Mesendoderm (in vitro differentiated cells): ENCODE measurements at regions not wholly inside any gene's neighbourhood (a gene's known extent, or its start where the extent isn't known, plus 50 kb on each side); places are given as distances from the start of the nearest gene placed in this dataset.

Source experiments
- DNase-seq: peaks from one replicate; pipeline ENCODE4 v3.0.0; 2013
- H2AK5ac ChIP-seq: 2 replicates; pipeline ENCODE4 v1.6.1; 2013; ENCODE audit warnings: low read length, inconsistent platforms
- H2BK120ac ChIP-seq: 2 replicates; pipeline ENCODE4 v1.6.1; 2013; ENCODE audit warnings: low read depth, mild to moderate bottlenecking, low read length, moderate library complexity, mixed read lengths
- H2BK15ac ChIP-seq: replicated peaks from 2 replicates; pipeline ENCODE4 v1.6.1; 2013; ENCODE audit warnings: low read depth, mild to moderate bottlenecking, moderate library complexity
- H2BK5ac ChIP-seq: 2 replicates; pipeline ENCODE4 v1.6.1; 2013; ENCODE audit warnings: low read length, inconsistent platforms
- H3K18ac ChIP-seq: 2 replicates; pipeline ENCODE4 v1.6.1; 2013; ENCODE audit warnings: mild to moderate bottlenecking, low read length, mixed read lengths
- H3K23ac ChIP-seq: one replicate; pipeline ENCODE4 v1.6.1; 2013; ENCODE audit warnings: low read length
- H3K27ac ChIP-seq: 2 replicates; pipeline ENCODE4 v1.5.1; 2013; ENCODE audit warnings: low read depth, mild to moderate bottlenecking, inconsistent platforms, low read length, moderate library complexity
- H3K27me3 ChIP-seq: 2 replicates; pipeline ENCODE4 v1.6.1; 2013; ENCODE audit warnings: low read length, control low read depth, mild to moderate bottlenecking, inconsistent platforms; ENCODE audit not compliant: insufficient read depth, poor library complexity
- H3K36me3 ChIP-seq: 2 replicates; pipeline ENCODE4 v1.6.1; 2013; ENCODE audit warnings: low read length, inconsistent platforms; ENCODE audit not compliant: control insufficient read depth, insufficient read depth
- H3K4ac ChIP-seq: one replicate; pipeline ENCODE4 v1.6.1; 2013; ENCODE audit warnings: low read depth, mild to moderate bottlenecking, low read length, moderate library complexity
- H3K4me1 ChIP-seq: 2 replicates; pipeline ENCODE4 v1.6.1; 2013; ENCODE audit warnings: low read depth, low read length, inconsistent platforms; ENCODE audit not compliant: control insufficient read depth
- H3K4me2 ChIP-seq: 2 replicates; pipeline ENCODE4 v1.6.1; 2013; ENCODE audit warnings: low read length
- H3K4me3 ChIP-seq: 2 replicates; pipeline ENCODE4 v1.5.1; 2013; ENCODE audit warnings: mild to moderate bottlenecking, low read length
- H3K56ac ChIP-seq: one replicate; pipeline ENCODE4 v1.6.1; 2013; ENCODE audit warnings: low read length
- H3K79me1 ChIP-seq: 2 replicates; pipeline ENCODE4 v1.6.1; 2013; ENCODE audit warnings: low read length, inconsistent platforms
- H3K79me2 ChIP-seq: 2 replicates; pipeline ENCODE4 v1.6.1; 2013; ENCODE audit warnings: mild to moderate bottlenecking, low read length; ENCODE audit not compliant: control insufficient read depth, insufficient read depth
- H3K9ac ChIP-seq: 2 replicates; pipeline ENCODE4 v1.6.1; 2013; ENCODE audit warnings: low read length, inconsistent platforms
- H4K5ac ChIP-seq: one replicate; pipeline ENCODE4 v1.6.1; 2013; ENCODE audit warnings: low read length
- H4K8ac ChIP-seq: one replicate; pipeline ENCODE4 v1.6.1; 2013; ENCODE audit warnings: low read depth, mild to moderate bottlenecking, control low read depth, low read length, moderate library complexity
- WGBS: extraction: QIAGEN DNeasy Blood & Tissue Kit; methylation state at CpG from one replicate; pipeline ENCODE4 v1.1.7; 2013; ENCODE audit warnings: low lambda C conversion rate, missing lambda C conversion rate; ENCODE audit not compliant: insufficient coverage; ENCODE audit errors: extremely low coverage; 5-methylcytosine and 5-hydroxymethylcytosine counted together

- Histone ChIP-seq H3K23ac (no peak overlapping the region), H3K79me2 (no peaks in the 10 kb centered on the region), H3K79me1 (no peaks in the 10 kb centered on the region), H3K9ac (no peak overlapping the region), H3K4me1 (no peaks in the 10 kb centered on the region), H3K18ac (no peak overlapping the region), H3K27ac (no peak overlapping the region), H3K4me2 (no peak overlapping the region), H4K5ac (no peak overlapping the region), H3K27me3 (no peaks in the 10 kb centered on the region), H4K8ac (no peak overlapping the region), H2AK5ac (no peak overlapping the region), H3K56ac (no peak overlapping the region), H2BK5ac (no peak overlapping the region), H2BK120ac (no peak overlapping the region), H3K4me3 (no peak overlapping the region), H3K36me3 (no peaks in the 10 kb centered on the region), H3K4ac (no peak overlapping the region), H2BK15ac (no peak overlapping the region)
- no peak for DNase-seq
- no CpG with 5 or more reads among the region's 6 CpGs for WGBS
These were observed 145.4 kb upstream of the IER5L start for GRCh38 chr9:129323376-129323998.

GRCh38 chr9:129322641-129323375 is 144.7 kb upstream of the IER5L start:
- H2BK15ac ChIP-seq, result no peak overlapping the region
- H3K4me3 ChIP-seq, result no peak overlapping the region
- no peak overlapping the region for H3K4ac ChIP-seq
- H3K18ac ChIP-seq, result no peak overlapping the region
- no peaks in the 10 kb centered on the region for H3K36me3 ChIP-seq
- no peak for DNase-seq
- no peaks in the 10 kb centered on the region for H3K79me2 ChIP-seq
- H3K79me1 ChIP-seq, result no peaks in the 10 kb centered on the region
- H3K56ac ChIP-seq, result peak overlapping the region; percentile 42
- no peak overlapping the region for H3K4me2 ChIP-seq
- H2BK5ac ChIP-seq, result no peak overlapping the region
- H2AK5ac ChIP-seq, result peak overlapping the region; percentile 62
- H3K9ac ChIP-seq, result no peak overlapping the region
- no peak overlapping the region for H3K27ac ChIP-seq
- H3K4me1 ChIP-seq, result no peaks in the 10 kb centered on the region
- H4K8ac ChIP-seq, result peak overlapping the region; percentile 57
- no CpG with 5 or more reads among the region's 17 CpGs for WGBS
- H4K5ac ChIP-seq, result no peak overlapping the region
- H3K27me3 ChIP-seq, result no peaks in the 10 kb centered on the region
- no peak overlapping the region for H2BK120ac ChIP-seq
- H3K23ac ChIP-seq, result no peak overlapping the region

- peak overlapping the region; percentile 62 for H2AK5ac ChIP-seq
- H3K4me3 ChIP-seq, result no peak overlapping the region
- no peak overlapping the region for H3K23ac ChIP-seq
- no peak overlapping the region for H2BK5ac ChIP-seq
- H4K8ac ChIP-seq, result no peak overlapping the region
- no peak overlapping the region for H2BK120ac ChIP-seq
- no peak overlapping the region for H3K4me2 ChIP-seq
- H3K9ac ChIP-seq, result no peak overlapping the region
- H3K27ac ChIP-seq, result no peak overlapping the region
- H3K27me3 ChIP-seq, result no peaks in the 10 kb centered on the region
- no peak overlapping the region for H3K18ac ChIP-seq
- no peaks in the 10 kb centered on the region for H3K4me1 ChIP-seq
- no peaks in the 10 kb centered on the region for H3K36me3 ChIP-seq
- no peak overlapping the region for H4K5ac ChIP-seq
- H3K79me1 ChIP-seq, result no peaks in the 10 kb centered on the region
- no peak overlapping the region for H3K4ac ChIP-seq
- H2BK15ac ChIP-seq, result no peak overlapping the region
- no CpG with 5 or more reads among the region's 7 CpGs for WGBS
- DNase-seq, result no peak
- H3K56ac ChIP-seq, result no peak overlapping the region
- no peaks in the 10 kb centered on the region for H3K79me2 ChIP-seq
These were observed 144.1 kb upstream of the IER5L start for GRCh38 chr9:129322022-129322621.

- Histone ChIP-seq H3K9ac (peak overlapping the region; percentile 45), H2AK5ac (peak overlapping the region; percentile 15), H3K56ac (peak overlapping the region; percentile 78), H3K23ac (no peak overlapping the region), H4K8ac (no peak overlapping the region), H3K79me1 (no peaks in the 10 kb centered on the region), H2BK120ac (no peak overlapping the region), H3K27ac (no peak overlapping the region), H3K4me2 (no peak overlapping the region), H4K5ac (no peak overlapping the region), H3K18ac (no peak overlapping the region), H3K4me1 (no peaks in the 10 kb centered on the region), H3K79me2 (no peaks in the 10 kb centered on the region), H3K4me3 (no peak overlapping the region), H3K27me3 (no peaks in the 10 kb centered on the region), H2BK5ac (no peak overlapping the region), H3K4ac (peak overlapping the region; percentile 8), H2BK15ac (no peak overlapping the region), H3K36me3 (no peaks in the 10 kb centered on the region)
- DNase-seq, result no peak
- no CpG with 5 or more reads among the region's 20 CpGs for WGBS
These were observed 143.4 kb upstream of the IER5L start for GRCh38 chr9:129321286-129322021.

GRCh38 chr9:129320575-129321285 is 142.7 kb upstream of the IER5L start:
- Histone ChIP-seq H3K56ac (peak overlapping the region; percentile 86), H2BK5ac (peak overlapping the region; percentile 34), H3K27ac (peak overlapping the region; percentile 73), H3K4me3 (no peak overlapping the region), H3K79me2 (no peaks in the 10 kb centered on the region), H2BK15ac (no peak overlapping the region), H3K23ac (no peak overlapping the region), H2AK5ac (no peak overlapping the region), H3K18ac (peak overlapping the region; percentile 34), H3K4me2 (peak overlapping the region; percentile 25), H3K79me1 (no peaks in the 10 kb centered on the region), H2BK120ac (peak overlapping the region; percentile 5), H4K5ac (no peak overlapping the region), H3K27me3 (no peaks in the 10 kb centered on the region), H4K8ac (no peak overlapping the region), H3K9ac (peak overlapping the region; percentile 72), H3K4ac (peak overlapping the region; percentile 8), H3K36me3 (no peaks in the 10 kb centered on the region), H3K4me1 (no peaks in the 10 kb centered on the region)
- no CpG with 5 or more reads among the region's 46 CpGs for WGBS
- DNase-seq, result peak; percentile 95
